ENCODE measurements at regions not wholly inside any gene's neighbourhood (a gene's known extent, or its start where the extent isn't known, plus 50 kb on each side); places are given as distances from the start of the nearest gene placed in this dataset.

DNA sequence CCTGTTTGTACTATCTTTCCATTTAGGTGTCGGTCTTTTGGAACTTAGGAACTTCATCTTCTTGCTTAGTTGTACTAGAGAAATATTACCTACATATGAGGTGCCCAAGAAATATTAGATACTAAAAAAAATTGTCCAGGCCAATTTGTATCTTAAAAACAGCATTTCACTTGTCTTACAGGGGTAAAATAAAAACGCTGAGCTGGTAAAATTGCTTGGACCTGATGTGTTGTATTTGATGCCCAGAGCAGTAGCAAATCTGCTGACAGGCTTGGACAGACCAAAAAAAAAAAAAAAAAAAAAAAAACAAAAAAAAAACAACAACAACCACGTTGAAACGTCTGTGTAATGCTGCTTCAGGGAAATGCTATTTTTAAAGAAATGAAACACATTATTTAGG, 150.4 kb upstream of the ARX start:
- TF ChIP-seq, protein P1, sequence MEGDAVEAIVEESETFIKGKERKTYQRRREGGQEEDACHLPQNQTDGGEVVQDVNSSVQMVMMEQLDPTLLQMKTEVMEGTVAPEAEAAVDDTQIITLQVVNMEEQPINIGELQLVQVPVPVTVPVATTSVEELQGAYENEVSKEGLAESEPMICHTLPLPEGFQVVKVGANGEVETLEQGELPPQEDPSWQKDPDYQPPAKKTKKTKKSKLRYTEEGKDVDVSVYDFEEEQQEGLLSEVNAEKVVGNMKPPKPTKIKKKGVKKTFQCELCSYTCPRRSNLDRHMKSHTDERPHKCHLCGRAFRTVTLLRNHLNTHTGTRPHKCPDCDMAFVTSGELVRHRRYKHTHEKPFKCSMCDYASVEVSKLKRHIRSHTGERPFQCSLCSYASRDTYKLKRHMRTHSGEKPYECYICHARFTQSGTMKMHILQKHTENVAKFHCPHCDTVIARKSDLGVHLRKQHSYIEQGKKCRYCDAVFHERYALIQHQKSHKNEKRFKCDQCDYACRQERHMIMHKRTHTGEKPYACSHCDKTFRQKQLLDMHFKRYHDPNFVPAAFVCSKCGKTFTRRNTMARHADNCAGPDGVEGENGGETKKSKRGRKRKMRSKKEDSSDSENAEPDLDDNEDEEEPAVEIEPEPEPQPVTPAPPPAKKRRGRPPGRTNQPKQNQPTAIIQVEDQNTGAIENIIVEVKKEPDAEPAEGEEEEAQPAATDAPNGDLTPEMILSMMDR (IDR thresholded peaks at IDR 0.05): no peak
- TF ChIP-seq POLR2A (IDR thresholded peaks at IDR 0.05) (no peak), EP300 (IDR thresholded peaks at IDR 0.05) (no peak)

Data from tibial nerve (tissue), 4 donors.